Loucy (cell line): ENCODE measurements at regions not wholly inside any gene's neighbourhood (a gene's known extent, or its start where the extent isn't known, plus 50 kb on each side); places are given as distances from the start of the nearest gene placed in this dataset.

Source experiments
- EZH2phosphoT487 ChIP-seq: fragments of 200-600 bp; IDR thresholded peaks from 2 replicates; pipeline ENCODE4 v1.6.1; 2018; ENCODE audit warnings: antibody characterized with exemption, mild to moderate bottlenecking, moderate library complexity, borderline replicate concordance
- TF ChIP-seq, protein P1 (sequence below): fragments of 200-600 bp; sonication (generic); conservative IDR thresholded peaks from 2 replicates; pipeline ENCODE4 v1.5.1; 2014; ENCODE audit warnings: mild to moderate bottlenecking, antibody characterized with exemption, low read length

DNA sequence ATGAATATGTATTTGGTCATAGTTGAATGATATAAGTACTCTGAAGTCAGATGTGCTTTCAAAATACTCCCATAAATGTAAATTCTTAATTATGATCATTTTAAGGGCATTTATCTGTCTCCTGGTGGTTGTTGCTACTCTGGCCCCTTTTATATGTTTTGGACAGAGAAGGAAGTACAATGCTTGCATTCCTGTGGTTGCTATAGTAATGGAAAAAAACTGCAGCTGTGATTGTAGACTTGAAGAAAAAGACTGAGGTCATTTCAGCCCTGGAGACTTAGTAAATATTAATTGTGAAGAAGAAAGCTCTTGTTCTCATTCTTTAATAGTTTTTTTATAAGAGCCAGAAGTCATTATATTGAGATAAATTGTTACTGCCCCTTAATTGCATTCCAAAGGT is 70.2 kb upstream of the FERD3L start:
- TF ChIP-seq EZH2phosphoT487 = no peak
- TF ChIP-seq, protein P1, sequence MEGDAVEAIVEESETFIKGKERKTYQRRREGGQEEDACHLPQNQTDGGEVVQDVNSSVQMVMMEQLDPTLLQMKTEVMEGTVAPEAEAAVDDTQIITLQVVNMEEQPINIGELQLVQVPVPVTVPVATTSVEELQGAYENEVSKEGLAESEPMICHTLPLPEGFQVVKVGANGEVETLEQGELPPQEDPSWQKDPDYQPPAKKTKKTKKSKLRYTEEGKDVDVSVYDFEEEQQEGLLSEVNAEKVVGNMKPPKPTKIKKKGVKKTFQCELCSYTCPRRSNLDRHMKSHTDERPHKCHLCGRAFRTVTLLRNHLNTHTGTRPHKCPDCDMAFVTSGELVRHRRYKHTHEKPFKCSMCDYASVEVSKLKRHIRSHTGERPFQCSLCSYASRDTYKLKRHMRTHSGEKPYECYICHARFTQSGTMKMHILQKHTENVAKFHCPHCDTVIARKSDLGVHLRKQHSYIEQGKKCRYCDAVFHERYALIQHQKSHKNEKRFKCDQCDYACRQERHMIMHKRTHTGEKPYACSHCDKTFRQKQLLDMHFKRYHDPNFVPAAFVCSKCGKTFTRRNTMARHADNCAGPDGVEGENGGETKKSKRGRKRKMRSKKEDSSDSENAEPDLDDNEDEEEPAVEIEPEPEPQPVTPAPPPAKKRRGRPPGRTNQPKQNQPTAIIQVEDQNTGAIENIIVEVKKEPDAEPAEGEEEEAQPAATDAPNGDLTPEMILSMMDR = no peak
